ENCODE measurements at regions not wholly inside any gene's neighbourhood (a gene's known extent, or its start where the extent isn't known, plus 50 kb on each side); places are given as distances from the start of the nearest gene placed in this dataset.
A peak's percentile ranks its signal among the peaks of the same experiment; 100 is the strongest.
"Not testable (repeated sequence)": the region's sequence is repeated elsewhere in the genome, so short reads cannot be mapped to it uniquely, and the experiment has no call there.

DNA sequence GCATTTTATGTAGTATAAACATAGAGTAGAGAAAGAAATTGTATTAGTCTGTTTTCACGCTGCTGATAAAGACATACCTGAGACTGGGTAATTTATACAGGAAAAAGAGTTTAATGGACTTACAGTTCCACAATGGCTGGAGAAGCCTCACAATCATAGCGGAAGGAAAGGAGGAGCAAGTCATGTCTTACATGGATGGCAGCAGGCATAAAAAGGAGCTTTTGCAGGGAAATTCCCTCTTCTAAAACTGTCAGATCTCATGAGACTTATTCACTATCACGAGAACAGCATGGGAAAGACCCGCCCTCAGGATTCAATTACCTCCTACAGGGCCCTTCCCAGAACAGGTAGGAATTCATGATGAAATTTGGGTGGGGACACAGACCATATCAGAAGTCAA, 98.1 kb downstream of the ARRDC3 start:
- DNase-seq = not testable (repeated sequence)

DNA sequence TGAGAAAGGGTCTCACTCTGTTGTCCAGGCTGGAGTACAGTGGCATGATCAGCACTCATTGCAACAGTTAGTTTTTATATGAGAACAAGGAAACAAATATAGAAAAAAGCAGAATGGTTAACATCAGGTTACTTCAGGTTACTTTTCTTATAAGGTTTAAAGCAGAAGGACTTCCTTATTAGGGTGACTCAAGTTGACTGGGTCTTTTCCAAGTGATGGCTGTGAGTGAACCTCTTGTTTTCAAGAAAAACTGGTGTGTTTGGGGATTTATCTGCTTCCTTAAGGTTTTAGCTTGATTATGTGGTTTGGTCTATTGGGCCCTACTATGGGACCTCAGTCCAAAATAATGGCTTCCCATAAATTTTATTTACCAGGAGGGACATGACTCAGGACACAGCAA, 99.2 kb downstream of the ARRDC3 start:
- DNase-seq = no peak

DNA sequence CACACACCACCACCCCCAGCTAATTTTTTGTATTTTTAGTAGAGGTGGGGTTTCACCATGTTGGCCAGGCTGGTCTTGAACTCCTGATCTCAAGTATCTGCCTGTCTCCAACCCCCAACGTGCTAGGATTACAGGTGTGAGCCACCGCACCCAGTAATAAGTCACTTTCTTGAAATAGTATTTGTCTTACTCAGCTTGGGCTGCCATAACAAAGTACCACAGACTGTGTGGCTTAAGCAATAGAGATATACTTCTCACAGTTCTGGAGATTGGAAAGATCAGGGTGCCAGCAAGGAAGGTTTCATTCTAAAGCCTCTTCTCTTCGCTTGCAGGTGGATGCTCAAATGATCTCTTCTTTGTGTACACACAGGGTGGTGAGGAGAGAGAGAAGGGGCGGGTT, 99.8 kb downstream of the ARRDC3 start:
- DNase-seq = no peak

DNA sequence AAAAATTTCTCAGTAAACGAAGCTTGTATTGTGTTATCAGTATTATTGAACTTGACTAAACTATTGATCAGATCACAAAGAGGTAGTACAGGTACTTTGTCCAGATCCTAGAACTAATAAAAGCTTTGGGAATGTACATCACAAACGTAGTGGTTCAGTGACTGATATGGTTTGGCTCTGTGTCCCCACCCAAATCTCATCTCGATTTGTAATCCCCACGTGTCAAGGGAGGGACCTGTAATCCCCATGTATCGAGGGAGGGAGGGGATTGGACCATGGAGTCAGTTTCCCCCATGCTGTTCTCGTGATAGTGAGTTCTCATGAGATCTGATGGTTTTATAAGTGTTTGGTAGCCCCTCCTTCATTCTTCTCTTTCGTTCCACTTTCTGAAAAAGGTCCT, 100.9 kb downstream of the ARRDC3 start:
- DNase-seq = no peak

DNA sequence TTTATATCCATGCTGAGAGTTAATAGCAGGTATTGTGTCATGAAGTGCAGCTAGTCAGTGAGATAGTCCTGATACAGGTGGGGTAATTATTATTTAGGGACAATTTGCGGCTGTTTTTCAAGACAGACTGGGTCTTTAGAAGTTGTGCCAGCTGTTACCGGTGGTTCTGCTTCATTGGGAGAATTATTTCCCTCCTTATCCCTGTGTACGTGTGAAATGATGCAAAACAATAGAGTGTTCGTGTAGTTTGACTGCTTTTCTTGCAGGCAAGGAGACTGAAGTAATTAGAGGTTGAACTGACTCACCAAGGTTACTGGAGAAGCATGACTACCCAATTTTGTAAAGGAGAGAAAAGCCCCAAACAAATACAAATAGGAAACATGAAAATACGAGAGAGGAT, 101.7 kb downstream of the ARRDC3 start:
- no peak for DNase-seq

DNA sequence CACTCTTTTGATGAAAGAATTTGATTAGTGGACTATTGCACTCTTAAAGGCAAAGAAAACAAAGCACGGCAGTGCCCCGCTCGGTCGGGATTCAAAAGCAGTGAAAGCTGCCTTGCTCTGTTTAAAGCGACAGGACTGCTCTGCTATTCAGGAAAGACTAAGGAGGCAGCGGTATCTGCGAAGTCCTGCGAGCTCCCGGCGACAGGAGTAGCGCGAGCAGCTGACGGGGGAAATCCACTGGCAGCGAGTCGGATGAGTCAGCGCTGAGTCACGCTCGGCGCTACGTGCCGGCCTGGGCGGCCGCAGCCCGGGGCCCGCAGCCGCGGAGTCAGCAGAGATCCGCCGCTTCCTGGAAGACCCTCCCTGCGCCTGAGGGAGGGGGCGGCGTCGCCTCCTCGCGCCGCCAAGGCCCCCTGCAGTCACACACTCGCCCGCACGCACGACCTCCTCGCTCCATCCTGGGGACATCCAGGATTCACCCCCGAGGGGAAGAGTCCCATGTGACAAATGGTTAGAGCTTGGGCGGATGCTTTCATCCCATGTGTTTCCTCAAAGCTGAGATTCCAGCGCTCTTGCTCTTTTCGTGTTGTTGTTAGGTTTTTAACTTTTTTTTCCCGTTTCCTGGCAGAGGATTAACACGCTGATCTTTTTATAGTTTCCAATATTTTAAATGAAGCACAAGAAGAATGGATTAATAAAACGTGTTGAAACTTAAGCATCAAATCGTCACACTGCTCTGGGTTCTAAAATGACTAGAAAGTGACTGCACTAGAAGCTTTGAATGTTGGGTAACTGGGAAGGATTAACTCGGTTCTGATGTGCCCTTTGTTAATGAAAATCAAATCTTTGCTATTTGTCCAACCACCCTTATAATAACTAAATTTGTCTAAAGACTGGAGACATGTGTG, 102.5 kb downstream of the ARRDC3 start:
- DNase-seq = peak in 55 of 56 donors; percentile 58 to 94 (median 85)

DNA sequence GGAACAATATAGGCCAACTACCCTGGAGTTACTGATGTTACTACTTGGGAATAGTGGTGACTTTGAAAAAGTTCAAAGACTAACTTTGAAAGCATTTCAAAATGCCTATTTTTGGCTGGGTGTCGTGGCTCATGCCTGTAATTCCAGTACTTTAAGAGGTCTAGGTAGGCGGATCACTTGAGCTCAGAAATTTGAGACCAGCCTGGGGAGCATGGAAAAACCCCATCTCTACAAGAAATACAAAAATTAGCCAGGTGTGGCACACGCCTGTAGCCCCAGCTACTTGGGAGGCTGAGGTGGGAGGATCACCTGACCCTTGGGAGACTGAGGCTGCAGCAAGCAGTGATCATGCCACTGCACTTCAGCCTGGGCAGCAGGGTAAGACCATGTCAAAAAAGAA, 105.3 kb downstream of the ARRDC3 start:
- DNase-seq = no peak

DNA sequence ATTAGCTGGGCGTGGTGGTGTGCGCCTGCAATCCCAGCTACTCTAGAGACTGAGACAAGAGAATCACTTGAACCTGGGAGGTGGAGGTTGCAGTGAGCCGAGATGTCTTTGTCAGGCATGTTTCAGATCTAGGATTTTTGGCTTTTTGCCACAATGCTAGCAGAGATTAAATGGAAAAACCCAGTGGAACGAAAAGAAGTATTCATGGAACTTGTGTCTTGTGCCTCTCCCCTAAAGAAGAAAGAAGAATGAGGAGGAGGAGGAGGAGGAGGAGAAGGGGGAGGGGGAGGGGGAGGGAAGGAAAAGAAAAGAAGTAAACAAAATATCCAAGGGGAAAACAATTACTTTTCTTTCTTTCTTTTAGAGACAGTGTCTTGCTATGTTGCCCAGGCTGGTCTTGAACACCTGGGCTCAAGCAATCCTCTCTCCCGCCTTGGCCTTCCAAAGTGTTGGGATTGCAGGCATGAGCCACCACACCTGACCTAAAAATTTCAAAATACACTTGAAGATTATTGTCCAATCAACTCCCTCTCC, 106.0 kb downstream of the ARRDC3 start:
- no peak for DNase-seq

DNA sequence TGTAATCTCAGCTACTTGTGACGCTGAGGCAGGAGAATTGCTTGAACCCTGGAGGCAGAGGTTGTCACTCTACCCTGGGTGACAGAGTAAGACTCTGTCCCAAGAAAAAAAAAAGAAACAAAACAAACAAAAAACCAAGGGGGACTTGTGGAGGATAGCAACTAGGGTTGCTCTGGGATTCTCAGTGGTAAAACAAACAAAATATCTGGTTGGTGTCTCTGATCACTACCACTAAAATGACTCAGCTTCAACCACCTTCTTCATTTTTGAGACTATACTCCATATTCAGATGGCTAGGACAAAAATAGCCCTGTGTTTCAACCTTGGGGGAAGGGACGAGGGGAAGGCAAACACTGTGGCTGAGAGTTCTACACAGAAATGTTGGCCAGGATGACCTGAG, 110.3 kb downstream of the ARRDC3 start:
- DNase-seq = no peak

DNA sequence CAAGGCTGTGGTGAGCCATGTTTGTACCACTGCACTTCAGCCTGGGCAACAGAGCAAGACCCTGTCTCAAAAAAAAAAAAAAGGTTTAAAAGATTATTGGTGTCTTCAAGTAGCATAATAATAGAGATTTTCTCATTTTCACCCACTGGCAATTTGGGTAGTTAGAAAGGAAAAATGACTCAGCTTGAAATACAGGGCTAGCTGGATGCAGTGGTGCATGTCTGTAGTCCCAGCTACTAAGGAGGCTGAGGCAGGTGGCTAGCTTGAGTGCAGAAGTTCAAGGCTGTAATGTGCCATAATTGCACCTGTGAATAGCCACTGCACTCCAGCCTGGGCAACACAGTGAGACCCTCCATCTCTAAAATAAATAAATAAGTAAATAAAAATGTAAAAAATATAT, 111.1 kb downstream of the ARRDC3 start:
- no peak for DNase-seq

DNA sequence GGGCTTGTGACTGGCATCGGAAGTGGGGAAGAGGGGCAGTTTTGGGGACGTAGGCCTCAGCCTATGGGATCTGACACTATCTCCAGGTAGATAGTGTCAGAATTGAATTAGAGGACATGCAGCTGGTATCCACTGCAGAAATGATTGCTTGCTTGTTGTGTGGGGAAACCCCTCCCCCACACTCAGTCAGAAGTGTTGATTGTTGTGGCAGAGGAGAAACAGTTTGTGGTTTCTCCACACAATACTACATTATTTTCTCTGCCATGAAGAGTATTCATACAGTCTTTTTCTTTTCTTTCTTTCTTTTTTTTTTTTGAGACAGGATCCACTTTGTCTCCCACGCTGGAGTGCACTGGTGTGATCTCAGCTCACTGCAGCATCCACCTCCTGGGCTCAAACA, 113.9 kb downstream of the ARRDC3 start:
- peak in 28 of 56 donors; percentile 1 to 52 (median 16) for DNase-seq

DNA sequence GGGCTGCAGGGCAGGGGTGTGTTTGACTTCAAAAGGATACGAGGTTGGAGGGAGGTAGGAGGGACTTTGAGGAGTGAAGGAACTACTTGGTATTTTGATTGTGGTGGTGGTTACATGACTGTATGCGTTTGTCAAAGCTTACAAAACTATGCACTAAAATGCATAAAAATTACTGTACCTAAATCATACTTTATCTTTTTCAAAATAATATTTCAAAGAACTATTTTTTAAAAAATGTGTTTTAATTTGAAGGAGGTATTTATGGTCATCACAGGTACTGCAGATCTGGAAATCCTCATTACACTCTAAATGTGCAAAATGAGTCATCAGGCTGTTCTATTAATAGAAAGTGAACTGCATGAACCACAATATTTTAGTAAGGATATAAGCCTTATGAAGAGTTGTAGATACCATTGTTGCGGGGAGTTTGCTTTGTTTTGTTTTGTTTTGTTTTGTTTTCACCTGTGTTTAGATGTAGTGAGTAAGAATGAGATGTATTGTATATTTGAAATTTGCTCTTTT, 116.9 kb downstream of the ARRDC3 start:
- DNase-seq = no peak

DNA sequence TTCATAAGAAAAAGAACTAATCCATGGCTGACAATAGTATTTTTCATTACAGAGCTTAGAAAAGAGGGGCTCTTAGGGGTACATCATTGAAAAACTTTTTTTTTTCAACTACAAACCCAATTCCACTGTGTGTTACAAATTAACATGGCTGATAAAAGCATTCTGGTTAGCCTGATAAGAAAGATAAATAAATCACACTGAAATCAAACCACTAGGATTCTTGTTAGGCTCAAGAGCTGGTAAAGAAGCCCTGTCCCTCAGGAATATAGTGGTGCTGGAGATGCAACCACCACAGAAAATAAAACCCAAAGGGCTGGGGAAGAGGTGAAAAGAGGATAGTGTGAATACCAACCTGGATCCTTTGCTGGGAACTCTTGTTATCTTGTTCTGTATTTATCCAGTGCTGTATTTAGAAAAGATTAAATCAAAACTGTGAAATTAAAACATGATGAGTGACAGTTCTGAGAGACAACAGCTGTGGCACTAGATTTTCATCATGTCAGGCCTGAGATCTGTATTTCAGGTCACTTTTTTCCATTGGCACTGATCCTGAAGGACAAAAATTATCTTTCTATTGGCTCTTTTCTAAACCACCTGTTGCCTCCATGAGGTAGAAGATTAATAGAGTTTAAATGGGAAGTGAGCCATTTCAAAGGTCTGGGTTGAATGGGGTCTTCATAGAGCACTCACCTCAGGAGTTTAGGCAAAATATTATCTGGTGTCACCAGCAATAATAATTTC, 118.6 kb downstream of the ARRDC3 start:
- no peak for DNase-seq

DNA sequence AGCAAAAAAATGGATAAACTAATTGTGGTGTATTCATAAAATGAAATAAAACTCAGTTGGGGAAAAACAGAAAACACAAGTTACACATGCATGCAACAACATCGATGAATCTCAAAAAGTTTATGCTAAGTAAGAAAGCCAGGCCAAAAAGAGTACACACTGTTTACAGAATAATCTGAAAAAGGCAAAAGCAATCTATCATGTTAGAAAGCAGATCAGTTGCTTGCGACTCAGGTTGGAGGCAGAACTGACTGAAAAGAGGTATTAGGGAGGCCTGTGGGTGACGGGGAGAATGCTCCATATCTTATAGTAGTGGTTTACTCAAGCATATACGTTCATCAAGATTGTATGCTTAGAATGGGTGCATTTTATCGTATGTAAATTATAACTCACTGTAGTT, 119.2 kb downstream of the ARRDC3 start:
- no peak for DNase-seq

DNA sequence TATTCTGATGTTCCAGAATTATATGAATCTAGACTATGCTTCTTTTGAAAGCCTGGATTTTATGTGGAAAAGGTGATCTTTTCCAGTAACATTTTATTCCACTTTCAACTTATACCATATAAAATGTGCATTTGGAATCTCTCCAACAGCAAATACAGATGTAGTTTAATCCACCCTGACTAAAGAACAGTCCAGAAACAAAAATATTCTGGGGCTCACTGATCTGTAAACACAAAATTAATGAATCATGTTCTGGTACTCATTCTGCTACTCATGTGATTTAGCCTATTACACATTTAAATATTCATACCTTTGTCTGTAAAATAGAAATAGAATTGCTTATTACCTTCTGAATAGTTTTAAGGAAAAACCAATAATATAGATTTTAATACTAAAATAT, 125.8 kb downstream of the ARRDC3 start:
- DNase-seq = no peak

DNA sequence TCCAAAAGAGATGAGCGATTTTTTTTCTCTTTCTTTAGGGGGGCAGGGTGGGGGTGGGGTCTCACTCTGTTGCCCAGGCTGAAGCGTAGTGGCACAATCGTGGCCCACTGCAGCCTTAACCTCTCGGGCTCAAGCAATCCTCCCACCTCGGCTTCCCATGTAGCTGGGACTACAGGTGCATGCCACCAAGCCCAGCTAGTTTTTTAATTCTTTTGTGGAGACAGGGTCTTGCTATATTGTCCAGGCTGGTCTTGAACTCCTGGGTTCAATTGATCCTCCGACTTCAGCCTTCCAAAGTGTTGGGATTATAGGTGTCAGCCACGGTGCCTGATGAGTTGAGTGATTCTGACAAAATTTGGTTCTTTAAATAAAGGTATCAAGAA, 127.0 kb downstream of the ARRDC3 start:
- no peak for DNase-seq

DNA sequence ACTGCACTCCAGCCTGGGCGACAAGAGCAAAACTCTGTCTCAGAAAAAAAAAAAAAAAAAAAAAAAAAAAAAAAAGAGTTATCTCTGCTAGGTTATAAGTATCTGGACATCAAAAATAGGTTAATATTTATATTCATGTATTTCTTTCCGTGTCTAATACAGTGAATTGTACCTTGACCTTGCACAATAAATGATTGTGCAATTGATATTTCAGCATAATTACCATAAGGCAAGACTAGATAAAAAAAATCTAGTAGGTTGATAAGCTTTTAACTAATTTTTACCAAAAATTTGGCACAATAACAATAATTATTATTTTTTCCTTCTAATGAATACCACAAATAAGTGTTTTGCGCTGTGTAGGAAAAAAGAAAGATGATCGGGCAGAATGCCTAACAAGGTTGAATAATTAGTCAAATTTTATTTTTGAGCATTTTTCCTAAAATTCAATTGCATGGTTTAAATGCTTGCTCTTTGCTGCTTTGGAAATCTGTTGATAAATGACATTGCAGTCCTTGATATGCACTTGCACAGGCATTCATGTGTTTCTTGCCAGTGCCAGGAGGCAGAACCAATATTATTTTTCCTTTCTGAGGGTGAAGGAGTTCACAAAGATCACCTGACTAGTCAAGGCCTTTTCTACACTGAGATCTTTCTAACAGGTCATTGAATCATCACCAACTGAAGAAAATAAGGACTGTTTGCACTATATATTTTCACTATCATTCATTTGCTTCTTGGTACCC, 127.5 kb downstream of the ARRDC3 start:
- no peak for DNase-seq

DNA sequence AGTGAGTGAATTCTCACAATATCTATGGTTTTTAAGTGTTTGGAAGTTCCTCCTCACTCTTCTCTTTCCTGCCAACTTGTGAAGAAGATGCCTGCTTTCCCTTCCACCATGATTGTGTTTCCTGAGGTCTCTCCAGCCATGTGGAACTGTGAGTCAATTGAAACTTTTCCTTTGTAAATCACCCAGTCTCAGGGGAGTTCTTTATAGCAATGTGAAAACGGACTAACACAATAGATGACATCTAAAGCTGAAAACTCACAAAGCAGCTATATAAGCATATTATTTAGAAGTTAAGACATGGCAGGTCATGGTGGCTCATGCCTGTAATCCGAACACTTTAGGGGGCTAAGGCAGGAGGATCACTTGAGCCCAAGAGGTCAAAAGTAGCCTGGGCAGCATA, 130.2 kb downstream of the ARRDC3 start:
- DNase-seq = no peak

DNA sequence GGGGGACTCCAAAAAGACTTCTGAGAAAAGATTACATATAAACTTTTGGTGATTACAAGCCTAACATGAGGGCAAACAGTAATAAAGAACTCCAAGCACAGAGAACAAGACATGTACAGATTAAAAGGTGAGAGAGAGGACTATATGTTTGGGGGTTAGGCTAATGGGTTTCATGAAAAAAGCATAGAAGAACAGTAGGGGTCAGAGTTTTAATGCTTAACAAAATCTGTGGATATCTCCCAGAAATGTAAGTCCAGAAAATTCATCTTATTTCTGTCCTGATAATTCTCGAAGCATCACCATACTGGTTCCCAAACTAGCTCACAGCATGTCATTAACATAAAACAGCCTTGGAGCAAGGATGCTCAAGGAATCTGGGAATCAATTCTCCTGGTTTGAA, 137.2 kb downstream of the ARRDC3 start:
- DNase-seq = no peak

DNA sequence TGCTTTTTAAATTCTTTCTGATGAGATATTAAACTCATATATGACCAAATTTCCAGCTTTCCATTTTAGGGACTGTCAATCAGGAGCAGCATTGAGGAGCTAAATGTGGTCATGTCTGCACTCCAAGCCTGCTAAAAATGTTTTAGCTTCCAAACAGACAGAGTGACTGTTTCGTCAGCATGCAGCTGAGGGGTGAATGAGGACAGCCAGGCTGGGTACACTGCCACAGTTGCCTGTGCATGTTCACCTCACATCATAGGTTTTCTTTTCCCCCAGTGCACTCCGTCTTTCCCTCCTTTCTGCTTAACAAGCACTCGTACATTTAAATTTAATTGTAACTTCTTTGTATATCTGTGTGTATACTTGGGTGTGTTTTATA, 138.1 kb downstream of the ARRDC3 start:
- no peak for DNase-seq

DNA sequence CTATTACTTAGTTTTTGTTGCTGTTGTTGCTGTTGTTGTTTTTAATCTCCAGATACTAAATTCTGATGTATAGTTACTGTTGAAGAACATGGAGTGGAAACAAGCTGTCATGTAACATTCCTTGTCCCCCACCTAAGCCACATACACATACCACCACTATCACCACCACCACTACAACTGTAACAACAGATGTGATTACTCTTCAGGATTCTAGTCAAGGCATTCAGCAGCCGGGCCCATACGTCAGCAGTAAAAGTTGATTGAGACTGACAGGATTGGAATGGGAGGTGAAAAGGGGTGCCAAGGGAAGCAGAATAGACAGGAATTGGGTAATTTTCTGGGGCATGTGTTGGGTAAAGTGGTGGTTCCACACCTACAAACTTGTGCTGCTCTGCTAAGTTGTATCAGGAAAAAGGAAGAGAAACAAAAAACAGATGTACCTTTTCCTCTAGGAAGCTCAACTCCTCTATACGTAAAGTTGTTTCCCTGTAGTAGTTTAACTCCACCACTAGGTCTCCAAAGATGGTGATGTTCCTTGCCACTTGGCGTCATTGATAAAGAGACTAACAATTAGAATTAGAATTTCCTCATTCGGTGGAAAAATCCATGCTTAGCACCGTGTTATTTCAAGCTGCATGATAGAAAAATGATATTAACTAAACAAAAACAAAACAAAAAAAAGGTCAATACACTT, 138.6 kb downstream of the ARRDC3 start:
- no peak for DNase-seq
